MM.1S (cell line): ENCODE measurements at regions not wholly inside any gene's neighbourhood (a gene's known extent, or its start where the extent isn't known, plus 50 kb on each side); places are given as distances from the start of the nearest gene placed in this dataset.

Experiments used
- DNase-seq: peaks from one replicate; pipeline ENCODE4 v3.0.0-alpha.2; 2015
- H2AFZ ChIP-seq: fragments of 300-600 bp; sonication (generic); 2 replicates; pipeline ENCODE4 v1.6.0; 2016; ENCODE audit warnings: antibody characterized with exemption, low read length
- H3F3A ChIP-seq: fragments of 300-600 bp; sonication (generic); 2 replicates; pipeline ENCODE4 v1.6.1; 2016; ENCODE audit warnings: mild to moderate bottlenecking, antibody characterized with exemption, low read length, moderate library complexity, mixed read lengths; ENCODE audit not compliant: insufficient read depth
- H3K27ac ChIP-seq: fragments of 300-600 bp; sonication (generic); 2 replicates; pipeline ENCODE4 v1.5.1; 2016; ENCODE audit warnings: mild to moderate bottlenecking, low read length
- H3K27me3 ChIP-seq: fragments of 300-600 bp; sonication (generic); replicated peaks from 2 replicates; pipeline ENCODE4 v1.6.0; 2016; ENCODE audit warnings: low read length; ENCODE audit not compliant: insufficient read depth
- H3K36me3 ChIP-seq: fragments of 300-600 bp; sonication (generic); replicated peaks from 2 replicates; pipeline ENCODE4 v1.6.1; 2016; ENCODE audit warnings: mild to moderate bottlenecking, low read length, mixed read lengths; ENCODE audit not compliant: insufficient read depth
- H3K4me1 ChIP-seq: fragments of 300-600 bp; sonication (generic); 2 replicates; pipeline ENCODE4 v1.6.1; 2016; ENCODE audit warnings: low read length, mixed read lengths
- H3K4me2 ChIP-seq: fragments of 300-600 bp; sonication (generic); 2 replicates; pipeline ENCODE4 v1.6.0; 2016; ENCODE audit warnings: low read depth, low read length
- H3K4me3 ChIP-seq: fragments of 300-600 bp; sonication (generic); 2 replicates; pipeline ENCODE4 v1.5.1; 2016; ENCODE audit warnings: low read length, mixed read lengths
- H3K79me2 ChIP-seq: fragments of 300-600 bp; sonication (generic); 2 replicates; pipeline ENCODE4 v1.6.1; 2016; ENCODE audit warnings: mixed run types, low read length, mixed read lengths
- H3K9ac ChIP-seq: fragments of 300-600 bp; sonication (generic); 2 replicates; pipeline ENCODE4 v1.6.1; 2016; ENCODE audit warnings: low read length, mixed read lengths
- H3K9me2 ChIP-seq: fragments of 300-600 bp; sonication (generic); replicated peaks from 2 replicates; pipeline ENCODE4 v1.6.1; 2016; ENCODE audit warnings: mild to moderate bottlenecking, low read length, mixed read lengths; ENCODE audit not compliant: insufficient read depth
- H3K9me3 ChIP-seq: fragments of 300-600 bp; sonication (generic); replicated peaks from 2 replicates; pipeline ENCODE4 v1.6.1; 2016; ENCODE audit warnings: mild to moderate bottlenecking, low read length, mixed read lengths; ENCODE audit not compliant: insufficient read depth
- H4K20me1 ChIP-seq: fragments of 300-600 bp; sonication (generic); 2 replicates; pipeline ENCODE4 v1.6.1; 2016; ENCODE audit warnings: mild to moderate bottlenecking, low read length, moderate library complexity, mixed read lengths; ENCODE audit not compliant: insufficient read depth
- EZH2 ChIP-seq: fragments of 300-600 bp; sonication (generic); optimal IDR thresholded peaks from 2 replicates; pipeline ENCODE3; 2017; ENCODE audit warnings: low read depth, mild to moderate bottlenecking, antibody characterized with exemption, low read length, mixed read lengths
- EZH2phosphoT487 ChIP-seq: fragments of 300-600 bp; sonication (generic); IDR thresholded peaks from 2 replicates; pipeline ENCODE4 v1.6.1; 2018; ENCODE audit warnings: antibody characterized with exemption, low read length
- TF ChIP-seq, protein P1 (sequence below): fragments of 300-600 bp; sonication (generic); IDR thresholded peaks from 2 replicates; pipeline ENCODE4 v1.5.1; 2016; ENCODE audit warnings: antibody characterized with exemption, low read length, mixed read lengths

DNA sequence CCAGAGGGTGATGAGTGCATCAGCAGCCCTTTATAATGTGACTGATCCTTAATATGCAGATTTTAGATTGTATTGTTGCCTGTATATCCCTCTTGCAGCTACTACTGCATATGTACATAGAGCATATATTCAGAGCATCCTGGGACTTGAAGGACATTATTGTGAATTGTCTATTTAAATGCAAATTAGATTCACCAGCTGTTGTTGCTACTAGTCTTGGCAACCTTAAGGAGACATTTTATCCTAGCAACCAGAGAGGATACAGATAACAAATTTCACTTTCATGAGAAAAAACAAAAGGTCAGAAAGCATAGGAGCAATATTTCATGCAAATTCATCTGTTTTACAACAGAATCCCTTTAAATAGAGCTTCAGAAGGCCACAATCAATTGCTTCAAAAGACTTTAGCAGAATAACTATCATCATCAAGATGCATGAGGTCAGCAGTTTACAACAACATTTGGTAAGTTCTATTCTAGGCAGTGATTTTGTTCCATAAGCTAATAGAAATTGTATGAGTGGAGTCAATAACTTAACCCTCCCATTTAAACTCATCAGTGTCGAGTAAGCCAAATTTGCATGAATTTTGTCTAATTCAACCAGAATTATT is 148.6 kb downstream of the GC start:
- no peak for DNase-seq
- no peak for TF ChIP-seq EZH2phosphoT487
- no peak for TF ChIP-seq EZH2
- TF ChIP-seq, protein P1, sequence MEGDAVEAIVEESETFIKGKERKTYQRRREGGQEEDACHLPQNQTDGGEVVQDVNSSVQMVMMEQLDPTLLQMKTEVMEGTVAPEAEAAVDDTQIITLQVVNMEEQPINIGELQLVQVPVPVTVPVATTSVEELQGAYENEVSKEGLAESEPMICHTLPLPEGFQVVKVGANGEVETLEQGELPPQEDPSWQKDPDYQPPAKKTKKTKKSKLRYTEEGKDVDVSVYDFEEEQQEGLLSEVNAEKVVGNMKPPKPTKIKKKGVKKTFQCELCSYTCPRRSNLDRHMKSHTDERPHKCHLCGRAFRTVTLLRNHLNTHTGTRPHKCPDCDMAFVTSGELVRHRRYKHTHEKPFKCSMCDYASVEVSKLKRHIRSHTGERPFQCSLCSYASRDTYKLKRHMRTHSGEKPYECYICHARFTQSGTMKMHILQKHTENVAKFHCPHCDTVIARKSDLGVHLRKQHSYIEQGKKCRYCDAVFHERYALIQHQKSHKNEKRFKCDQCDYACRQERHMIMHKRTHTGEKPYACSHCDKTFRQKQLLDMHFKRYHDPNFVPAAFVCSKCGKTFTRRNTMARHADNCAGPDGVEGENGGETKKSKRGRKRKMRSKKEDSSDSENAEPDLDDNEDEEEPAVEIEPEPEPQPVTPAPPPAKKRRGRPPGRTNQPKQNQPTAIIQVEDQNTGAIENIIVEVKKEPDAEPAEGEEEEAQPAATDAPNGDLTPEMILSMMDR = no peak
- H3K36me3 ChIP-seq = no peaks in the 10 kb centered on the region

DNA sequence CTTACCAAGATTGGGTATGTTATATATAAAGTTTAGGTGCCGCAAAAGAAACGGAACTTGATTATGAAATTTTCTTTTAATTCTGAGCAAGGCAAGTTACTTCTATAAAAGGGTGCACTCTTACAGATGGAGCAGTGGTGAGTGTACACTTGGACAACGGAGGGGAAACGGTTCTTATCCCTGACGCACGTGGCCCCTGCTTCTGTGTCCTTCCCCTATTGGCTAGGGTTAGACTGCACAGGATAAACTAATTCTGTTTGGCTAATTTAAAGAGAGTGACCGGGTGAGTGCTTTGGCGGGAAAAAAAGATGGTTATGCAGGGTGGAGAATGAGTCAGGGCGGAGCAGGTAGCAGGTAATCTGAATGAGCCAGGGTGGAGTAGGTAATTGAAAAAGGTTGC is 149.5 kb downstream of the GC start:
- H3F3A ChIP-seq = no peaks in the 10 kb centered on the region
- DNase-seq = no peak
- TF ChIP-seq, protein P1 = no peak
- TF ChIP-seq EZH2 (no peak), EZH2phosphoT487 (no peak)
- no peaks in the 10 kb centered on the region for H3K9me2 ChIP-seq
- H3K27ac ChIP-seq = no peak overlapping the region
- no peak overlapping the region for H3K4me3 ChIP-seq
- H3K36me3 ChIP-seq = no peaks in the 10 kb centered on the region
- no peak overlapping the region for H2AFZ ChIP-seq
- H3K4me1 ChIP-seq = no peaks in the 10 kb centered on the region
- no peak overlapping the region for H3K9ac ChIP-seq
- H3K4me2 ChIP-seq = no peak overlapping the region
- H3K79me2 ChIP-seq = no peaks in the 10 kb centered on the region
- H3K27me3 ChIP-seq = no peaks in the 10 kb centered on the region
- H3K9me3 ChIP-seq = no peaks in the 10 kb centered on the region
- H4K20me1 ChIP-seq = no peaks in the 10 kb centered on the region

More for the DNA sequence above, 148.6 kb downstream of the GC start:
- no peak overlapping the region for H3K27ac ChIP-seq
- no peak overlapping the region for H2AFZ ChIP-seq
- H4K20me1 ChIP-seq = no peaks in the 10 kb centered on the region
- no peaks in the 10 kb centered on the region for H3K27me3 ChIP-seq
- H3K4me2 ChIP-seq = no peak overlapping the region
- no peaks in the 10 kb centered on the region for H3K9me3 ChIP-seq
- no peak overlapping the region for H3K4me3 ChIP-seq
- H3K4me1 ChIP-seq = no peaks in the 10 kb centered on the region
- H3F3A ChIP-seq = no peaks in the 10 kb centered on the region
- H3K9ac ChIP-seq = no peak overlapping the region
- H3K79me2 ChIP-seq = no peaks in the 10 kb centered on the region
- no peaks in the 10 kb centered on the region for H3K9me2 ChIP-seq

DNA sequence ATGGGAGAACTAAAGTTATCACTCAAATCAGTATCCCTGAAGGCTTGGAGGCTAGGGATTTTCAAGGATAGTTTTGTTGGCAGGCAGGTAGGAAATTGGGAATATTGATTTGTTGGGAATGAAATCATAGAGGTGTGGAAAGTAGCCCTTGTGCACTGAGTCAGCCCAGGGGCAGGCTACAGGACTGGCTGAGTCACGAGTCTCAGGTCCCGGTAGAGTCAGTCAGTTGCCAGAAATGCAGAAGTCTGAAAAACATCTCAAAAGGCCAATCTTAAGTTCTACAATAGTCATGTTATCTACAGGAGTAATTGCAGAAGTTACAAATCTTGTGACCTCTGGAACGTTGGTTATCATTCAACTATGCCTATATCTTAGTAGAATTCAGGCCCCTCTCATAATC is 153.1 kb downstream of the GC start:
- Histone ChIP-seq H3K9me2 (no peaks in the 10 kb centered on the region), H3K36me3 (no peaks in the 10 kb centered on the region), H3K9ac (no peak overlapping the region), H3K4me2 (no peak overlapping the region), H3K27me3 (no peaks in the 10 kb centered on the region), H3K4me3 (no peak overlapping the region), H3K4me1 (no peaks in the 10 kb centered on the region), H3F3A (no peaks in the 10 kb centered on the region), H3K79me2 (no peaks in the 10 kb centered on the region), H2AFZ (no peak overlapping the region), H4K20me1 (no peaks in the 10 kb centered on the region), H3K9me3 (no peaks in the 10 kb centered on the region), H3K27ac (no peak overlapping the region)
- DNase-seq = no peak
- no peak for TF ChIP-seq EZH2phosphoT487
- TF ChIP-seq, protein P1 = no peak
- no peak for TF ChIP-seq EZH2
